C4-2B (cell line): ENCODE measurements at regions not wholly inside any gene's neighbourhood (a gene's known extent, or its start where the extent isn't known, plus 50 kb on each side); places are given as distances from the start of the nearest gene placed in this dataset.
A peak's percentile ranks its signal among the peaks of the same experiment; 100 is the strongest.

Experiments used
- H3K27ac ChIP-seq: fragments of 450-650 bp; 2 replicates; pipeline ENCODE4 v1.5.1; 2017
- CTCF ChIP-seq: fragments of 450-650 bp; conservative IDR thresholded peaks from 2 replicates; pipeline ENCODE4 v1.5.1; 2017; ENCODE audit warnings: mild to moderate bottlenecking
- ZFX ChIP-seq: fragments of 450-650 bp; IDR thresholded peaks from 2 replicates; pipeline ENCODE4 v1.6.1; 2017

GRCh38 chr3:152061296-152061695 lies 187.9 kb downstream of the SUCNR1 start:
- no peak overlapping the region for H3K27ac ChIP-seq
- TF ChIP-seq ZFX (no peak), CTCF (no peak)

DNA sequence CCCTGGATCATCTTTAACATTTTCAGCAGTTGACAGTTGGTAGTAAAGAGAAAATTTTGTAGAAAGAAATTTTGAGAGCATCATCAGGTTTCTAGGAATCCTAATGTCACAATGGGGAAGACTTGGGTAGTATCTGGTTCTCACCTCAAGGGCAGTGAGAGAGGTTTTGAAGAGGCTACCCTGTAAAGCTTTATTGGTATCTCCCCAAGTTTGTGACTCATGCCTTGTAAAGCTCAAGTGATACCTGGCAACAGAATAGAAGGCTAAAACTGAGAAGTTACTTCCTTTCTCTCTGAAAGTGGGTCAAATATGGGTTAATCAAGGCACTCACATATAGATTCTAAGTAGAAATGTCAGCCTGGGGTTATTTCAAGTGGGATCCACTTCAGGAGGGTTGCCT lies 196.4 kb downstream of the SUCNR1 start:
- TF ChIP-seq ZFX (no peak), CTCF (no peak)
- H3K27ac ChIP-seq, result no peak overlapping the region

DNA sequence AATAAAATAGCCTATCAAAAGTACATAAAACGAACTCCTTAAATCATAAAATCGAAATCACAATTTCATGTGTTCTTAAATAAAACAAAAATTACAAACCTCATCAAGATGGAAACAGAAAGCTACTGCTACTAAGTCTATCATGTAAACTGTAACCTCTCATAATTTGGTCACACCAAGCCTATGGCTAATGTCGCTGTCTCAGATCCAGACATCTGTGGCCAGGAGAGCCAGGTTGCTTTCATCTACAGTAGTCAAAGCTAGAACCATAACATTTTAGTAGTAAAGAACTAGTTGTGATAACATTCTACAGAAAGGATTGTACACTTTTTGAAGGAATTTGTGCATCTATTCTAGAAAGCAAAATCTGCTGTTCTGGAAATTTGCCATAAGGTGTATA lies 197.4 kb upstream of the MBNL1 start:
- TF ChIP-seq CTCF (no peak), ZFX (no peak)
- no peak overlapping the region for H3K27ac ChIP-seq

- TF ChIP-seq ZFX, result no peak
- peak; percentile 85 for TF ChIP-seq CTCF
- H3K27ac ChIP-seq, result no peak overlapping the region
These were observed 196.8 kb upstream of the MBNL1 start for GRCh38 chr3:152071924-152072323.

GRCh38 chr3:152073267-152073666 lies 195.5 kb upstream of the MBNL1 start:
- TF ChIP-seq CTCF, result peak; percentile 8; the same call in 1 of the 2 replicates
- TF ChIP-seq ZFX, result no peak
- H3K27ac ChIP-seq, result no peak overlapping the region

DNA sequence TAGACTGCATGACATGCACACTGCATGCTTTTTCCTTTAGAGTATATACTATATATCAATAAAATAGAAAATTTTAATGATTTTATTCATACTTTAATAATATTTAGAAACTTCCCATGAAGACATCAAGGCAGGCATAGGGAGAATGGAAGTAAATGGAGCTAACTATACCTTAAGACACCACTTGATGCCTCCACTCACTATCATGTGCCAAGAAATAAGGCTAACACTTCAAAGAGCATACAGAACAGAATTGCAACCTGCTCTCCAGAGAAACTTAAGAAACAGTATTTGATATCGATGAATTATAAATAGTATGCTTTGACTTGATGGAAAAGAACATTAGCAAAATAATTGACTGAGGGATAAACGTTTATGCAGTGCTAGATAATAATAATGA lies 192.6 kb upstream of the MBNL1 start:
- TF ChIP-seq CTCF (0 out of 2 replicates have a peak, but pooled peaks have one; percentile 10), ZFX (no peak)
- no peak overlapping the region for H3K27ac ChIP-seq

- TF ChIP-seq ZFX (no peak), CTCF (no peak)
- H3K27ac ChIP-seq, result no peak overlapping the region
These were observed 188.7 kb upstream of the MBNL1 start for GRCh38 chr3:152079980-152080379.
